WTC11 (cell line): ENCODE measurements at regions not wholly inside any gene's neighbourhood (a gene's known extent, or its start where the extent isn't known, plus 50 kb on each side); places are given as distances from the start of the nearest gene placed in this dataset.

ENCODE experiments used
- ATAC-seq: fragments of 200-7000 bp; cut with Tn5 transposase; 2 replicates; pipeline ENCODE4 v1.10.0; 2021; ENCODE audit warnings: mild to moderate bottlenecking, moderate library complexity
- CTCF ChIA-PET: fragments of 300-600 bp; sonication (Branson Sonifier 250); formaldehyde crosslinking; loops from one replicate; lab custom pipeline; 2021; ENCODE audit warnings: antibody characterized with exemption; lab: Charles Lee
- POLR2A ChIA-PET: fragments of 350-600 bp; sonication (Branson Sonifier 250); formaldehyde crosslinking; loops from one replicate; lab custom pipeline; 2021; ENCODE audit warnings: antibody characterized with exemption; lab: Charles Lee
- DNase-seq: peaks from one replicate; pipeline ENCODE4 v3.0.0; 2021; ENCODE audit warnings: low spot score
- H3K27ac Mint-ChIP-seq: 2 replicates; pipeline ENCODE4 v1.8.0; 2021; ENCODE audit warnings: mixed read lengths
- H3K27me3 Mint-ChIP-seq: 2 replicates; pipeline ENCODE4 v1.8.0; 2021; ENCODE audit warnings: low read depth, mild to moderate bottlenecking, moderate library complexity, mixed read lengths
- H3K36me3 Mint-ChIP-seq: 2 replicates; pipeline ENCODE4 v1.8.0; 2021; ENCODE audit warnings: mixed read lengths
- H3K4me1 Mint-ChIP-seq: 2 replicates; pipeline ENCODE4 v1.8.0; 2022; ENCODE audit warnings: mixed read lengths
- H3K4me3 Mint-ChIP-seq: 2 replicates; pipeline ENCODE4 v1.8.0; 2021; ENCODE audit warnings: mild to moderate bottlenecking, moderate library complexity, mixed read lengths
- H3K9me3 Mint-ChIP-seq: 2 replicates; pipeline ENCODE4 v1.8.0; 2021; ENCODE audit warnings: mixed read lengths
- CBFB ChIP-seq: sonication (generic); formaldehyde crosslinking; IDR thresholded peaks from 2 replicates; pipeline ENCODE4 v1.8.1; 2022; ENCODE audit warnings: mild to moderate bottlenecking, low read depth, missing genetic modification reagents
- ERG ChIP-seq: fragments of 250-450 bp; sonication (Bioruptor Pico); IDR thresholded peaks from 2 replicates; pipeline ENCODE4 v1.8.0; 2021; ENCODE audit warnings: mild to moderate bottlenecking
- GRHL2 ChIP-seq: fragments of 250-450 bp; sonication (Bioruptor Pico); IDR thresholded peaks from 2 replicates; pipeline ENCODE4 v1.8.0; 2022; ENCODE audit warnings: mild to moderate bottlenecking, moderate library complexity; ENCODE audit not compliant: insufficient replicate concordance, severe bottlenecking
- GTF2I ChIP-seq: fragments of 250-450 bp; sonication (Bioruptor Pico); conservative IDR thresholded peaks from 2 replicates; pipeline ENCODE4 v1.4.0; 2021; ENCODE audit warnings: mild to moderate bottlenecking
- IRF2 ChIP-seq: sonication (generic); formaldehyde crosslinking; IDR thresholded peaks from 2 replicates; pipeline ENCODE4 v1.8.0; 2022; ENCODE audit warnings: low read depth, missing genetic modification reagents, borderline replicate concordance
- JUN ChIP-seq: sonication (generic); formaldehyde crosslinking; IDR thresholded peaks from 2 replicates; pipeline ENCODE4 v1.8.0; 2023; ENCODE audit warnings: mild to moderate bottlenecking, missing genetic modification reagents
- KAT7 ChIP-seq: sonication (generic); formaldehyde crosslinking; IDR thresholded peaks from 2 replicates; pipeline ENCODE4 v1.8.1; 2023; ENCODE audit warnings: missing genetic modification reagents, mild to moderate bottlenecking, borderline replicate concordance
- STAT6 ChIP-seq: sonication (generic); formaldehyde crosslinking; conservative IDR thresholded peaks from 2 replicates; pipeline ENCODE4 v1.8.1; 2023; ENCODE audit warnings: mild to moderate bottlenecking, low read depth, missing genetic modification reagents, moderate library complexity
- ZBTB21 ChIP-seq: sonication (generic); formaldehyde crosslinking; IDR thresholded peaks from 2 replicates; pipeline ENCODE4 v1.8.1; 2023; ENCODE audit warnings: mild to moderate bottlenecking, missing genetic modification reagents, borderline replicate concordance
- ZBTB43 ChIP-seq: sonication (generic); formaldehyde crosslinking; IDR thresholded peaks from 2 replicates; pipeline ENCODE4 v1.8.1; 2023; ENCODE audit warnings: mild to moderate bottlenecking, missing genetic modification reagents
- ZMAT4 ChIP-seq: fragments of 250-450 bp; sonication (Bioruptor Pico); IDR thresholded peaks from 2 replicates; pipeline ENCODE4 v1.9.0; 2021; ENCODE audit warnings: mild to moderate bottlenecking
- ZNF219 ChIP-seq: sonication (generic); formaldehyde crosslinking; IDR thresholded peaks from 2 replicates; pipeline ENCODE4 v1.8.0; 2023; ENCODE audit warnings: missing genetic modification reagents, mild to moderate bottlenecking, borderline replicate concordance
- ZNF263 ChIP-seq: sonication (generic); formaldehyde crosslinking; IDR thresholded peaks from 2 replicates; pipeline ENCODE4 v1.8.1; 2022; ENCODE audit warnings: low read depth, mild to moderate bottlenecking, moderate library complexity, missing genetic modification reagents
- ZNF317 ChIP-seq: sonication (generic); formaldehyde crosslinking; IDR thresholded peaks from 2 replicates; pipeline ENCODE4 v1.8.1; 2023; ENCODE audit warnings: low read depth, mild to moderate bottlenecking, moderate library complexity, missing genetic modification reagents, borderline replicate concordance
- ZNF532 ChIP-seq: fragments of 250-450 bp; sonication (Bioruptor Pico); IDR thresholded peaks from 2 replicates; pipeline ENCODE4 v1.9.0; 2021; ENCODE audit warnings: mild to moderate bottlenecking, borderline replicate concordance
- ZNF671 ChIP-seq: fragments of 250-450 bp; sonication (Bioruptor Pico); IDR thresholded peaks from 2 replicates; pipeline ENCODE4 v1.8.0; 2021; ENCODE audit warnings: mild to moderate bottlenecking

GRCh38 chr13:110036060-110036459 is 249.7 kb upstream of the IRS2 start:
- TF ChIP-seq CBFB, result no peak
- ATAC-seq (no peak), DNase-seq (no peak)
- ChIA-PET POLR2A (no interaction called here), CTCF (interaction anchor here (0.6 kb wide), 1 partner anchor 251 kb away, joined by 3 read pairs; no protein-coding TSS in a partner anchor)
- peaks cover 10% of the 10 kb centered on the region for H3K4me1 Mint-ChIP-seq
- no peak overlapping the region for H3K4me3 Mint-ChIP-seq
- H3K27me3 Mint-ChIP-seq, result no peaks in the 10 kb centered on the region
- no peaks in the 10 kb centered on the region for H3K9me3 Mint-ChIP-seq
- no peaks in the 10 kb centered on the region for H3K36me3 Mint-ChIP-seq
- H3K27ac Mint-ChIP-seq, result no peak overlapping the region

- no peaks in the 10 kb centered on the region for H3K9me3 Mint-ChIP-seq
- H3K27me3 Mint-ChIP-seq, result no peaks in the 10 kb centered on the region
- H3K36me3 Mint-ChIP-seq, result no peaks in the 10 kb centered on the region
- CTCF ChIA-PET, result no interaction called here
- H3K4me1 Mint-ChIP-seq, result peaks cover 10% of the 10 kb centered on the region
- no peak for DNase-seq
- no peak for TF ChIP-seq GRHL2 (CRISPR knock-in tag)
- TF ChIP-seq GTF2I (CRISPR knock-in tag), result no peak
- no peak for TF ChIP-seq ZMAT4 (CRISPR knock-in tag)
- no peak for TF ChIP-seq ERG
- no peak for TF ChIP-seq ZBTB21 (CRISPR knock-in tag)
- TF ChIP-seq ZNF263 (CRISPR knock-in tag), result no peak
- TF ChIP-seq ZNF671 (CRISPR knock-in tag), result no peak
- no peak for TF ChIP-seq ZNF532 (CRISPR knock-in tag)
- no peak for TF ChIP-seq ZNF219 (CRISPR knock-in tag)
- no peak for ATAC-seq
- no peak overlapping the region for H3K4me3 Mint-ChIP-seq
- POLR2A ChIA-PET, result no interaction called here
- H3K27ac Mint-ChIP-seq, result no peak overlapping the region
Observed at GRCh38 chr13:110034031-110034549, 247.7 kb upstream of the IRS2 start.

- ATAC-seq, result no peak
- ChIA-PET POLR2A (no interaction called here), CTCF (no interaction called here)
- Mint-ChIP-seq H3K9me3 (no peaks in the 10 kb centered on the region), H3K27me3 (no peaks in the 10 kb centered on the region), H3K27ac (no peak overlapping the region), H3K4me1 (peaks cover 15% of the 10 kb centered on the region), H3K36me3 (no peaks in the 10 kb centered on the region), H3K4me3 (no peak overlapping the region)
- no peak for DNase-seq
- TF ChIP-seq STAT6 (CRISPR knock-in tag), result no peak
- TF ChIP-seq IRF2, result no peak
- no peak for TF ChIP-seq ZBTB43 (CRISPR knock-in tag)
- TF ChIP-seq KAT7 (CRISPR knock-in tag), result no peak
- TF ChIP-seq JUN (CRISPR knock-in tag), result no peak
- TF ChIP-seq ZNF317 (CRISPR knock-in tag), result no peak
Observed at GRCh38 chr13:110032969-110033368, 246.6 kb upstream of the IRS2 start.
